HFFc6 (cell line): ENCODE measurements at regions not wholly inside any gene's neighbourhood (a gene's known extent, or its start where the extent isn't known, plus 50 kb on each side); places are given as distances from the start of the nearest gene placed in this dataset.

Experiments used
- DNase-seq: peaks from one replicate; pipeline ENCODE4 v3.0.0-alpha.2; 2018
- H3K27ac Mint-ChIP-seq: 2 replicates; pipeline ENCODE4 v1.8.0; 2020; ENCODE audit warnings: mild to moderate bottlenecking, mixed read lengths
- H3K27me3 Mint-ChIP-seq: 2 replicates; pipeline ENCODE4 v1.8.0; 2021; ENCODE audit warnings: mild to moderate bottlenecking, moderate library complexity, mixed read lengths; ENCODE audit not compliant: insufficient read depth
- H3K36me3 Mint-ChIP-seq: 2 replicates; pipeline ENCODE4 v1.8.0; 2021; ENCODE audit warnings: low read depth, mixed read lengths
- H3K4me1 Mint-ChIP-seq: 2 replicates; pipeline ENCODE4 v1.8.0; 2020; ENCODE audit warnings: low read depth, mixed read lengths
- H3K4me3 Mint-ChIP-seq: 2 replicates; pipeline ENCODE4 v1.8.0; 2020; ENCODE audit warnings: mild to moderate bottlenecking, moderate library complexity, mixed read lengths
- H3K9me3 Mint-ChIP-seq: 2 replicates; pipeline ENCODE4 v1.8.0; 2020; ENCODE audit warnings: mild to moderate bottlenecking, mixed read lengths
- CTCF ChIP-seq: fragments of 200-600 bp; sonication (generic); IDR thresholded peaks from 2 replicates; pipeline ENCODE4 v1.5.0; 2021; ENCODE audit warnings: antibody characterized with exemption, mild to moderate bottlenecking

GRCh38 chr10:105409370-105409769 is 768.3 kb downstream of the SORCS3 start:
- Mint-ChIP-seq H3K27me3 (no peaks in the 10 kb centered on the region), H3K27ac (no peak overlapping the region), H3K4me1 (no peaks in the 10 kb centered on the region), H3K36me3 (no peaks in the 10 kb centered on the region), H3K9me3 (peaks cover 18% of the 10 kb centered on the region), H3K4me3 (no peak overlapping the region)
- DNase-seq, result no peak
- no peak for TF ChIP-seq CTCF

DNA sequence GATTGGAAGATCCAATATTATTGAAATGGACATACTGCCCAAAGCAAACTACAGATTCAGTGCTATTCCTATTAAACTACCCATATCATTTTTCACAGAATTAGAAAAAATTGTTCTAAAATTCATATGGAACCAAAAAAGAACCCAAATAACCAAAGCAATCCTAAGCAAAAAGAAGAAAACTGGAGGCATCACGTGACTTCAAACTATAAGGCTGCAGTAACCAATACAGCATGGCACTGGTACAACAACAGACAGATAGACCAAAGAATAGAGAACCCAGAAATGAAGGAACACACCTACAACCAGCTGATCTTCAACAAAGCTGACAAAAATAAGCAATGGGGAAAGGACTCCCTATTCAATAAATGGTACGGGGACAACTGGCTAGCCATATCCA is 765.4 kb downstream of the SORCS3 start:
- Mint-ChIP-seq H3K4me1 (no peaks in the 10 kb centered on the region), H3K36me3 (no peaks in the 10 kb centered on the region), H3K27ac (no peak overlapping the region), H3K27me3 (no peaks in the 10 kb centered on the region), H3K9me3 (peaks cover 25% of the 10 kb centered on the region), H3K4me3 (no peak overlapping the region)
- no peak for DNase-seq
- no peak for TF ChIP-seq CTCF

- DNase-seq, result no peak
- Mint-ChIP-seq H3K27me3 (no peaks in the 10 kb centered on the region), H3K4me1 (no peaks in the 10 kb centered on the region), H3K4me3 (no peak overlapping the region), H3K27ac (no peak overlapping the region), H3K36me3 (no peaks in the 10 kb centered on the region), H3K9me3 (peaks cover 40% of the 10 kb centered on the region)
- TF ChIP-seq CTCF, result no peak
Observed at GRCh38 chr10:105398202-105398601, 757.1 kb downstream of the SORCS3 start.

DNA sequence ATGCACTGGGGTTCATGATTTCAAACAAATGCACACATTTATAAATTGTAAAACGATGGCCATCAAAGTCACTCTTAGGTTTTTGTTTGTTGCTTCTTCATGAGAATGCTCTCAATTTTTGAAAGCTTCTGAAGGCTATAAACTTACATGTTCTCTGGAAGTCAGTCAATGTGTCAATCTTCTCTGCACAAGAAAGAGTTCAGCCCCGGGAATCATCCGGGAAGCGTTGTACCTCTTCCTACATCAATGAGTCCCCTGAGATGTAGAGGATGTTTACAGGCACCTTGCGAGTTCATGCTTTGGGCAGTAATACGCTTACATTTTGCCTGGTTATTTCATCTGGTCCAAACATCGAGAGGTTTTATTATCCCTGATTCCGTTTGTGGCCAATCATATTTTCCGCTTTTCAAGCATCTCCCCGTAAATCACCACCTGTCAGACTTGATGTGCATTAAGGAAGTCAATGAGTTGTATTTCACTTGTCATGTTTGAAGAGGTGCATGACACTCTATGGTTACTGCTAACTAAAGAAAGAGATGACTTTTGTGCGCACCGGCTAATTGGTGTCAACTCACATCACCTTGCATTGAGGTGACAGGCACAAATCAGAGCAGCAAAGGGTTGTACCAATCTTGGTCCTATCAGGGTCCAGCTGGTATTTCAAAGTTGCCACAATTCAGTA is 750.7 kb downstream of the SORCS3 start:
- Mint-ChIP-seq H3K27ac (no peak overlapping the region), H3K9me3 (peaks cover 48% of the 10 kb centered on the region), H3K4me1 (no peaks in the 10 kb centered on the region), H3K4me3 (no peak overlapping the region), H3K27me3 (no peaks in the 10 kb centered on the region), H3K36me3 (no peaks in the 10 kb centered on the region)
- no peak for TF ChIP-seq CTCF
- no peak for DNase-seq

- H3K4me1 Mint-ChIP-seq, result no peaks in the 10 kb centered on the region
- no peak overlapping the region for H3K27ac Mint-ChIP-seq
- no peak for DNase-seq
- no peak for TF ChIP-seq CTCF
- H3K36me3 Mint-ChIP-seq, result no peaks in the 10 kb centered on the region; the same call in 1 of the 2 replicates
- no peak overlapping the region for H3K4me3 Mint-ChIP-seq
- peaks cover 54% of the 10 kb centered on the region for H3K9me3 Mint-ChIP-seq
- H3K27me3 Mint-ChIP-seq, result no peaks in the 10 kb centered on the region
Observed at GRCh38 chr10:105387971-105388370, 746.9 kb downstream of the SORCS3 start.
